Endothelial cell of umbilical vein (primary cell): ENCODE measurements at regions not wholly inside any gene's neighbourhood (a gene's known extent, or its start where the extent isn't known, plus 50 kb on each side); places are given as distances from the start of the nearest gene placed in this dataset.

ENCODE experiments used
- BruUV-seq: library from RNA; stranded (reverse); fragments of 400-500 nt; replicated peaks from 2 replicates; lab custom pipeline; 2021; lab: Mats Ljungman, UMichigan
- CTCF ChIA-PET: fragments of 300-600, 350-600 bp; sonication (Branson Sonifier 250); formaldehyde crosslinking; loops from one replicate; lab custom pipeline; 2021; ENCODE audit warnings: antibody characterized with exemption, inconsistent platforms; lab: Charles Lee
- POLR2A ChIA-PET: fragments of 300-600, 350-600 bp; sonication (Branson Sonifier 250); formaldehyde crosslinking; loops from one replicate; lab custom pipeline; 2021; ENCODE audit warnings: antibody characterized with exemption, inconsistent platforms; lab: Charles Lee
- DNase-seq: peaks from one replicate; pipeline ENCODE4 v3.0.0-alpha.2; 2011; ENCODE audit warnings: low read depth, low spot score
- FAIRE-seq: peaks from 2 replicates; lab custom pipeline; 2011; peaks lifted over from hg19 to GRCh38; lab: Jason Lieb, UNC
- H2AFZ ChIP-seq: 2 replicates; pipeline ENCODE4 v1.6.0; 2012; ENCODE audit warnings: low read depth, low read length, control low read depth, inconsistent platforms
- H3K27ac ChIP-seq: 2 replicates; pipeline ENCODE4 v1.5.1; 2011; ENCODE audit warnings: low read depth, mild to moderate bottlenecking, control low read depth, low read length, moderate library complexity; ENCODE audit not compliant: insufficient read depth
- H3K27me3 ChIP-seq, 2 experiments: 2 replicates each; pipeline versions ENCODE4 v1.6.0 to v1.6.1; 2011; ENCODE audit warnings: low read length in 2 of 2, mixed read lengths in 1 of 2; ENCODE audit not compliant: control insufficient read depth in 2 of 2, insufficient read depth in 2 of 2
- H3K36me3 ChIP-seq, 2 experiments: 2 replicates in 1 of 2; 3 replicates in 1 of 2; pipeline ENCODE4 v1.5.1; 2011; ENCODE audit warnings: low read length in 2 of 2, mild to moderate bottlenecking in 1 of 2, moderate library complexity in 1 of 2; ENCODE audit not compliant: control insufficient read depth in 2 of 2, insufficient read depth in 2 of 2; ENCODE audit errors: extremely low read depth in 1 of 2
- H3K4me1 ChIP-seq: 3 replicates; pipeline ENCODE4 v1.5.1; 2011; ENCODE audit warnings: mild to moderate bottlenecking, low read length; ENCODE audit not compliant: control insufficient read depth, insufficient read depth; ENCODE audit errors: extremely low read depth
- H3K4me2 ChIP-seq: 2 replicates; pipeline ENCODE4 v1.6.1; 2011; ENCODE audit warnings: low read length, control low read depth, mixed read lengths; ENCODE audit not compliant: insufficient read depth
- H3K4me3 ChIP-seq, 3 experiments: fragments of 200-600 bp in 1 of 3; sonication (generic), shearing (Covaris generic) in 1 of 3; replicated peaks in 1 of 3; 2 replicates each; pipeline ENCODE4 v1.5.1; 2011 to 2016; ENCODE audit warnings: control low read depth in 3 of 3, low read length in 3 of 3, mild to moderate bottlenecking in 2 of 3, inconsistent platforms in 1 of 3, low read depth in 1 of 3, moderate library complexity in 1 of 3; ENCODE audit not compliant: insufficient read depth in 1 of 3
- H3K79me2 ChIP-seq: 2 replicates; pipeline ENCODE4 v1.6.0; 2012; ENCODE audit warnings: low read length, inconsistent platforms; ENCODE audit not compliant: control insufficient read depth, insufficient read depth
- H3K9ac ChIP-seq: replicated peaks from 2 replicates; pipeline ENCODE3; 2011; ENCODE audit warnings: low read length, control low read depth; ENCODE audit not compliant: insufficient read depth; ENCODE audit errors: extremely low read depth
- H3K9me1 ChIP-seq: replicated peaks from 3 replicates; pipeline ENCODE4 v1.6.0; 2011; ENCODE audit warnings: mild to moderate bottlenecking, low read length; ENCODE audit not compliant: control insufficient read depth, insufficient read depth; ENCODE audit errors: extremely low read depth
- H3K9me3 ChIP-seq: replicated peaks from 2 replicates; pipeline ENCODE4 v1.5.1; 2012; ENCODE audit warnings: low read length, inconsistent platforms; ENCODE audit not compliant: control insufficient read depth, insufficient read depth
- H4K20me1 ChIP-seq: replicated peaks from 2 replicates; pipeline ENCODE3; 2011; ENCODE audit warnings: mild to moderate bottlenecking, low read length; ENCODE audit not compliant: control insufficient read depth, insufficient read depth; ENCODE audit errors: extremely low read depth
- EZH2 ChIP-seq: IDR thresholded peaks from 2 replicates; pipeline ENCODE4 v1.6.1; 2012; ENCODE audit warnings: borderline replicate concordance, low read depth, mild to moderate bottlenecking, moderate library complexity, low read length, inconsistent platforms; ENCODE audit not compliant: severe bottlenecking
- FOS ChIP-seq: IDR thresholded peaks from 2 replicates; pipeline ENCODE4 v1.6.1; 2011; ENCODE audit warnings: mild to moderate bottlenecking, low read length, moderate library complexity, borderline replicate concordance; ENCODE audit not compliant: insufficient read depth
- GATA2 ChIP-seq: IDR thresholded peaks from 2 replicates; pipeline ENCODE4 v1.7.0; 2011; ENCODE audit warnings: low read depth, mild to moderate bottlenecking, moderate library complexity, mixed read lengths, low read length; ENCODE audit not compliant: insufficient read length, insufficient read depth
- JUN ChIP-seq: IDR thresholded peaks from 2 replicates; pipeline ENCODE4 v1.6.1; 2011; ENCODE audit warnings: borderline replicate concordance, low read depth; ENCODE audit not compliant: insufficient read length, insufficient read depth
- MYC ChIP-seq: IDR thresholded peaks from one replicate; pipeline ENCODE4 v1.6.1; 2011; ENCODE audit warnings: mild to moderate bottlenecking, low read depth, low read length
- POLR2A ChIP-seq: IDR thresholded peaks from 2 replicates; pipeline ENCODE4 v1.6.1; 2012; ENCODE audit warnings: low read depth, mild to moderate bottlenecking, control low read depth, low read length
- POLR2AphosphoS5 ChIP-seq: IDR thresholded peaks from 2 replicates; pipeline ENCODE4 v1.6.1; 2012; ENCODE audit warnings: low read depth, mild to moderate bottlenecking, control low read depth, low read length, moderate library complexity; ENCODE audit not compliant: insufficient read depth
- dilution Hi-C: fragments of 300-500 bp; cut with MboI; formaldehyde crosslinking; loops from one replicate; pipeline ENCODE4 v1.15.0; 2019; ENCODE audit warnings: low sequenced_read_pairs; ENCODE audit not compliant: extremely low pct_ligation_motif_present
- intact Hi-C: fragments of 100-400 bp; cut with micrococcal nuclease; formaldehyde crosslinking; loops from one replicate; pipeline ENCODE4 v1.10.0; 2022
- TF ChIP-seq, protein P1 (sequence below), 2 donors: IDR thresholded peaks; 1 replicate in 1 of 2; 2 replicates in 1 of 2; pipeline ENCODE4 v1.5.1; 2011; ENCODE audit warnings: low read length in 2 of 2, mild to moderate bottlenecking in 2 of 2, moderate library complexity in 2 of 2, control low read depth in 1 of 2, inconsistent platforms in 1 of 2, low read depth in 1 of 2; ENCODE audit not compliant: insufficient read depth in 1 of 2; ENCODE audit errors: extremely low read depth in 1 of 2
- TF ChIP-seq, protein P2 (sequence below): IDR thresholded peaks from 2 replicates; pipeline ENCODE4 v1.6.1; 2011; ENCODE audit not compliant: insufficient read depth, insufficient read length

DNA sequence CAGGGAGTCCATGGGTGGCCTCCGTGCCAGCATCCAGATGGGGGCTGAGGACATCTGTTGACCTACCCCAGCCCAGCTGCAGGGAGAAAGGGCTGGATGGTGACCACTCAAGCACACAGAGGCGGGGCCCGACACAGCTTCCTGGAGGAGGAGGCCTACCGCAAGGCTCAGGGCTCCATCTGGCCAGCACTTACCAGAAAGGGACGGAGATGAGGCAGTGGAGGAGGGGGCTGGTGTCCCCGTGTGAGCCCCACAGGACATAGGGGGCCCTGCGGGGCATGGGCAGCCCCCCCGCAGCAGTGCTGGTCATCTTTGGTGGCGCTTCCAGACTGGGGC, 147.5 kb upstream of the CIBAR2 start:
- H3K9ac ChIP-seq: no peak overlapping the region
- H3K36me3 ChIP-seq: no peaks in the 10 kb centered on the region
- no peak overlapping the region for H3K4me3 ChIP-seq
- no peak overlapping the region for H3K4me2 ChIP-seq
- no peaks in the 10 kb centered on the region for H3K9me1 ChIP-seq
- ChIA-PET CTCF (interaction anchor here (1.1 to 2.7 kb wide), 2 partner anchors 8 to 15 kb away, joined by 3 to 11 read pairs; no protein-coding TSS in a partner anchor), POLR2A (no interaction called here)
- intact Hi-C loops: no loop called here
- H3K27me3 ChIP-seq: no peaks in the 10 kb centered on the region
- H3K4me1 ChIP-seq: no peaks in the 10 kb centered on the region
- no peaks in the 10 kb centered on the region for H4K20me1 ChIP-seq
- no peak for DNase-seq
- no peaks in the 10 kb centered on the region for H3K9me3 ChIP-seq
- dilution Hi-C loops: no loop called here
- H2AFZ ChIP-seq: no peak overlapping the region
- H3K79me2 ChIP-seq: no peaks in the 10 kb centered on the region
- no peak for FAIRE-seq
- BruUV-seq: no TSS peak
- H3K27ac ChIP-seq: no peak overlapping the region
- TF ChIP-seq EZH2: no peak
- TF ChIP-seq JUN: no peak
- no peak for TF ChIP-seq POLR2A
- no peak for TF ChIP-seq MYC
- TF ChIP-seq, protein P1, sequence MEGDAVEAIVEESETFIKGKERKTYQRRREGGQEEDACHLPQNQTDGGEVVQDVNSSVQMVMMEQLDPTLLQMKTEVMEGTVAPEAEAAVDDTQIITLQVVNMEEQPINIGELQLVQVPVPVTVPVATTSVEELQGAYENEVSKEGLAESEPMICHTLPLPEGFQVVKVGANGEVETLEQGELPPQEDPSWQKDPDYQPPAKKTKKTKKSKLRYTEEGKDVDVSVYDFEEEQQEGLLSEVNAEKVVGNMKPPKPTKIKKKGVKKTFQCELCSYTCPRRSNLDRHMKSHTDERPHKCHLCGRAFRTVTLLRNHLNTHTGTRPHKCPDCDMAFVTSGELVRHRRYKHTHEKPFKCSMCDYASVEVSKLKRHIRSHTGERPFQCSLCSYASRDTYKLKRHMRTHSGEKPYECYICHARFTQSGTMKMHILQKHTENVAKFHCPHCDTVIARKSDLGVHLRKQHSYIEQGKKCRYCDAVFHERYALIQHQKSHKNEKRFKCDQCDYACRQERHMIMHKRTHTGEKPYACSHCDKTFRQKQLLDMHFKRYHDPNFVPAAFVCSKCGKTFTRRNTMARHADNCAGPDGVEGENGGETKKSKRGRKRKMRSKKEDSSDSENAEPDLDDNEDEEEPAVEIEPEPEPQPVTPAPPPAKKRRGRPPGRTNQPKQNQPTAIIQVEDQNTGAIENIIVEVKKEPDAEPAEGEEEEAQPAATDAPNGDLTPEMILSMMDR (IDR thresholded peaks at IDR 0.05; ENCODE audit: extremely low read depth in 1 of 2, insufficient read depth in 1 of 2, low read depth in 1 of 2, low read length in 2 of 2): no peak
- no peak for TF ChIP-seq POLR2AphosphoS5
- TF ChIP-seq FOS: no peak
- TF ChIP-seq GATA2: no peak
- TF ChIP-seq, protein P2, sequence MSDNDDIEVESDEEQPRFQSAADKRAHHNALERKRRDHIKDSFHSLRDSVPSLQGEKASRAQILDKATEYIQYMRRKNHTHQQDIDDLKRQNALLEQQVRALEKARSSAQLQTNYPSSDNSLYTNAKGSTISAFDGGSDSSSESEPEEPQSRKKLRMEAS: no peak
